Endodermal cell (in vitro differentiated cells): ENCODE measurements at regions not wholly inside any gene's neighbourhood (a gene's known extent, or its start where the extent isn't known, plus 50 kb on each side); places are given as distances from the start of the nearest gene placed in this dataset.

ENCODE experiments used
- DNase-seq: peaks from one replicate; pipeline ENCODE4 v3.0.0-alpha.2; 2017
- H3K27ac ChIP-seq: 2 replicates; pipeline ENCODE4 v1.5.1; 2013; ENCODE audit warnings: mild to moderate bottlenecking, low read depth, low read length, moderate library complexity
- H3K27me3 ChIP-seq: 2 replicates; pipeline ENCODE4 v1.6.1; 2013; ENCODE audit warnings: mild to moderate bottlenecking, low read length, moderate library complexity; ENCODE audit not compliant: insufficient read depth, control insufficient read depth, poor library complexity, severe bottlenecking
- H3K36me3 ChIP-seq: 2 replicates; pipeline ENCODE4 v1.7.0; 2013; ENCODE audit warnings: mild to moderate bottlenecking, low read length, moderate library complexity; ENCODE audit not compliant: control insufficient read depth, insufficient read depth
- H3K4me1 ChIP-seq: one replicate; pipeline ENCODE4 v1.7.0; 2013; ENCODE audit warnings: low read length; ENCODE audit not compliant: control insufficient read depth, insufficient read depth
- H3K4me3 ChIP-seq: 2 replicates; pipeline ENCODE4 v1.5.1; 2013; ENCODE audit warnings: mild to moderate bottlenecking, low read length, moderate library complexity
- H3K9ac ChIP-seq: 2 replicates; pipeline ENCODE4 v1.6.1; 2013; ENCODE audit warnings: mild to moderate bottlenecking, low read length, moderate library complexity; ENCODE audit not compliant: poor library complexity, severe bottlenecking; ENCODE audit errors: extremely low read depth
- H3K9me3 ChIP-seq: 2 replicates; pipeline ENCODE4 v1.6.1; 2013; ENCODE audit warnings: mild to moderate bottlenecking, low read length, moderate library complexity; ENCODE audit not compliant: control insufficient read depth
- H3K27ac Mint-ChIP-seq: 2 replicates; pipeline ENCODE4 v1.8.0; 2020; ENCODE audit warnings: mixed read lengths
- H3K27me3 Mint-ChIP-seq: 2 replicates; pipeline ENCODE4 v1.8.0; 2021; ENCODE audit warnings: mild to moderate bottlenecking, mixed read lengths; ENCODE audit not compliant: insufficient read depth
- H3K36me3 Mint-ChIP-seq: 2 replicates; pipeline ENCODE4 v1.8.0; 2020; ENCODE audit warnings: low read depth, mixed read lengths
- H3K4me1 Mint-ChIP-seq: 2 replicates; pipeline ENCODE4 v1.8.0; 2020; ENCODE audit warnings: mixed read lengths
- H3K4me3 Mint-ChIP-seq: 2 replicates; pipeline ENCODE4 v1.8.0; 2020; ENCODE audit warnings: mild to moderate bottlenecking, moderate library complexity, mixed read lengths
- H3K9me3 Mint-ChIP-seq: 2 replicates; pipeline ENCODE4 v1.8.0; 2020; ENCODE audit warnings: mild to moderate bottlenecking, mixed read lengths
- CTCF ChIP-seq: fragments of 200-600 bp; sonication (generic); conservative IDR thresholded peaks from 2 replicates; pipeline ENCODE4 v1.5.0; 2021; ENCODE audit warnings: antibody characterized with exemption, mild to moderate bottlenecking
- whole genome bisulfite sequencing, 2 experiments: methylation state at CpG; one replicate each; pipeline versions ENCODE4 v1.1.5 to v1.1.7; 2013; ENCODE audit warnings: missing lambda C conversion rate in 2 of 2, mixed read lengths in 1 of 2; ENCODE audit not compliant: insufficient coverage in 1 of 2, insufficient read length in 1 of 2; 5-methylcytosine and 5-hydroxymethylcytosine counted together

GRCh38 chr6:165910184-165910966 is 247.3 kb upstream of the PDE10A start:
- H3K27me3 ChIP-seq: no peaks in the 10 kb centered on the region
- H3K36me3 Mint-ChIP-seq: no peaks in the 10 kb centered on the region
- no peak for DNase-seq
- H3K36me3 ChIP-seq: no peaks in the 10 kb centered on the region
- no peak overlapping the region for H3K4me3 ChIP-seq
- WGBS, 2 experiments: 92 to 96% methylated on average over 9 to 11 of the region's 11 CpGs
- no peaks in the 10 kb centered on the region for H3K9me3 ChIP-seq
- H3K27ac Mint-ChIP-seq: no peak overlapping the region
- H3K4me1 ChIP-seq: no peaks in the 10 kb centered on the region
- no peak overlapping the region for H3K4me3 Mint-ChIP-seq
- H3K27me3 Mint-ChIP-seq: peaks cover 14% of the 10 kb centered on the region
- H3K9me3 Mint-ChIP-seq: no peaks in the 10 kb centered on the region
- no peak overlapping the region for H3K27ac ChIP-seq
- TF ChIP-seq CTCF: no peak
- no peaks in the 10 kb centered on the region for H3K4me1 Mint-ChIP-seq
- no peak overlapping the region for H3K9ac ChIP-seq

GRCh38 chr6:165906736-165907135 is 243.7 kb upstream of the PDE10A start:
- H3K27ac Mint-ChIP-seq: no peak overlapping the region
- Histone ChIP-seq H3K4me3 (no peak overlapping the region), H3K27ac (no peak overlapping the region), H3K4me1 (no peaks in the 10 kb centered on the region), H3K9ac (no peak overlapping the region), H3K9me3 (no peaks in the 10 kb centered on the region), H3K27me3 (no peaks in the 10 kb centered on the region), H3K36me3 (no peaks in the 10 kb centered on the region)
- no peaks in the 10 kb centered on the region for H3K4me1 Mint-ChIP-seq
- DNase-seq: no peak
- no peak overlapping the region for H3K4me3 Mint-ChIP-seq
- peaks cover 21% of the 10 kb centered on the region for H3K27me3 Mint-ChIP-seq
- no peak for TF ChIP-seq CTCF
- no peaks in the 10 kb centered on the region for H3K9me3 Mint-ChIP-seq
- no peaks in the 10 kb centered on the region for H3K36me3 Mint-ChIP-seq
- WGBS, 2 experiments: 96 to 99% methylated on average over 6 to 7 of the region's 7 CpGs

- no peak overlapping the region for H3K27ac ChIP-seq
- Mint-ChIP-seq H3K9me3 (no peaks in the 10 kb centered on the region), H3K27ac (no peak overlapping the region), H3K27me3 (peaks cover 17% of the 10 kb centered on the region), H3K4me1 (no peaks in the 10 kb centered on the region), H3K36me3 (no peaks in the 10 kb centered on the region), H3K4me3 (no peak overlapping the region)
- no peak for DNase-seq
- no peaks in the 10 kb centered on the region for H3K9me3 ChIP-seq
- H3K36me3 ChIP-seq: no peaks in the 10 kb centered on the region
- WGBS, 2 experiments: no CpG with 5 or more reads among the region's 2 CpGs
- H3K9ac ChIP-seq: no peak overlapping the region
- no peaks in the 10 kb centered on the region for H3K4me1 ChIP-seq
- no peak for TF ChIP-seq CTCF
- H3K4me3 ChIP-seq: no peak overlapping the region
- no peaks in the 10 kb centered on the region for H3K27me3 ChIP-seq
Observed at GRCh38 chr6:165905744-165906143, 242.7 kb upstream of the PDE10A start.
